ENCODE measurements at regions not wholly inside any gene's neighbourhood (a gene's known extent, or its start where the extent isn't known, plus 50 kb on each side); places are given as distances from the start of the nearest gene placed in this dataset.

DNA sequence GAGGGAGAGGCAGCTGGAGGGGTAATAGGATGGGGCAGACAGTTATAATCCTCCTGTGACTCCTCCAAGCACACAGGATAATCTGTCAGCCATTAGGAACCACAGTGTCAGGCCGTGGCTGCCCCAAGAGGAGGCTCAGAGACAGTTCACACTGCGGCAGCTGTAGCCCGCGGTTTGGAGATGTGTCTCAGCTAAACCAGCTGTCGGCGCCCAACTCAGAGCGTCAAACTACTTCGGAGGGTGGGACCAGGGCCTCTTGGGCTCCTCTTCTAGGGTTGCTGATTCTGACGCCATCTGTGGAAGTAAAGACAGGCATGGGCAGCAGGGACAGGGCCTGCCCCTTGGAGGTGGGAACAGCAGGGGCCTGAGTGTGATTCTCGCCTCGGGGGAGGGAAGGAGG lies 309.8 kb downstream of the CDC5L start:
- TF ChIP-seq, protein P1, sequence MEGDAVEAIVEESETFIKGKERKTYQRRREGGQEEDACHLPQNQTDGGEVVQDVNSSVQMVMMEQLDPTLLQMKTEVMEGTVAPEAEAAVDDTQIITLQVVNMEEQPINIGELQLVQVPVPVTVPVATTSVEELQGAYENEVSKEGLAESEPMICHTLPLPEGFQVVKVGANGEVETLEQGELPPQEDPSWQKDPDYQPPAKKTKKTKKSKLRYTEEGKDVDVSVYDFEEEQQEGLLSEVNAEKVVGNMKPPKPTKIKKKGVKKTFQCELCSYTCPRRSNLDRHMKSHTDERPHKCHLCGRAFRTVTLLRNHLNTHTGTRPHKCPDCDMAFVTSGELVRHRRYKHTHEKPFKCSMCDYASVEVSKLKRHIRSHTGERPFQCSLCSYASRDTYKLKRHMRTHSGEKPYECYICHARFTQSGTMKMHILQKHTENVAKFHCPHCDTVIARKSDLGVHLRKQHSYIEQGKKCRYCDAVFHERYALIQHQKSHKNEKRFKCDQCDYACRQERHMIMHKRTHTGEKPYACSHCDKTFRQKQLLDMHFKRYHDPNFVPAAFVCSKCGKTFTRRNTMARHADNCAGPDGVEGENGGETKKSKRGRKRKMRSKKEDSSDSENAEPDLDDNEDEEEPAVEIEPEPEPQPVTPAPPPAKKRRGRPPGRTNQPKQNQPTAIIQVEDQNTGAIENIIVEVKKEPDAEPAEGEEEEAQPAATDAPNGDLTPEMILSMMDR (IDR thresholded peaks at IDR 0.05): no peak
- no peak for TF ChIP-seq POLR2A (IDR thresholded peaks at IDR 0.05)
